Thoracic aorta (tissue), 2 donors: ENCODE measurements at regions not wholly inside any gene's neighbourhood (a gene's known extent, or its start where the extent isn't known, plus 50 kb on each side); places are given as distances from the start of the nearest gene placed in this dataset.

ENCODE experiments used
- ATAC-seq: fragments of 150-250 bp; one replicate; pipeline ENCODE4 v1.8.0; 2017; ENCODE audit warnings: low read depth; ENCODE audit not compliant: insufficient number of reproducible peaks, low FRiP score
- DNase-seq: peaks from one replicate; pipeline ENCODE4 v3.0.0-alpha.2; 2020; ENCODE audit warnings: low spot score
- H3K27ac ChIP-seq, 2 donors: fragments of 200-600 bp; sonication (generic); 1 replicate in 1 of 2; 2 replicates in 1 of 2; pipeline ENCODE4 v1.5.1; 2016; ENCODE audit warnings: mild to moderate bottlenecking in 2 of 2, moderate library complexity in 2 of 2
- H3K27me3 ChIP-seq: fragments of 200-600 bp; sonication (generic); replicated peaks from 2 replicates; pipeline ENCODE4 v1.6.0; 2016; ENCODE audit warnings: mild to moderate bottlenecking; ENCODE audit not compliant: insufficient read depth
- H3K36me3 ChIP-seq: fragments of 200-600 bp; sonication (generic); one replicate; pipeline ENCODE4 v1.5.1; 2016
- H3K4me1 ChIP-seq, 2 donors: fragments of 200-600 bp; sonication (generic); 1 replicate in 1 of 2; 2 replicates in 1 of 2; pipeline versions ENCODE4 v1.5.1 to v1.6.0; 2016; ENCODE audit warnings: low read depth in 2 of 2, mild to moderate bottlenecking in 1 of 2; ENCODE audit not compliant: control insufficient read depth in 1 of 2
- H3K4me3 ChIP-seq: fragments of 200-600 bp; sonication (generic); 2 replicates; pipeline ENCODE4 v1.5.1; 2016; ENCODE audit warnings: mild to moderate bottlenecking
- H3K9me3 ChIP-seq: fragments of 200-600 bp; sonication (generic); 2 replicates; pipeline ENCODE4 v1.5.1; 2016
- CTCF ChIP-seq: fragments of 200-600 bp; sonication (generic); IDR thresholded peaks from one replicate; pipeline ENCODE4 v1.5.1; 2019; ENCODE audit warnings: antibody characterized with exemption

DNA sequence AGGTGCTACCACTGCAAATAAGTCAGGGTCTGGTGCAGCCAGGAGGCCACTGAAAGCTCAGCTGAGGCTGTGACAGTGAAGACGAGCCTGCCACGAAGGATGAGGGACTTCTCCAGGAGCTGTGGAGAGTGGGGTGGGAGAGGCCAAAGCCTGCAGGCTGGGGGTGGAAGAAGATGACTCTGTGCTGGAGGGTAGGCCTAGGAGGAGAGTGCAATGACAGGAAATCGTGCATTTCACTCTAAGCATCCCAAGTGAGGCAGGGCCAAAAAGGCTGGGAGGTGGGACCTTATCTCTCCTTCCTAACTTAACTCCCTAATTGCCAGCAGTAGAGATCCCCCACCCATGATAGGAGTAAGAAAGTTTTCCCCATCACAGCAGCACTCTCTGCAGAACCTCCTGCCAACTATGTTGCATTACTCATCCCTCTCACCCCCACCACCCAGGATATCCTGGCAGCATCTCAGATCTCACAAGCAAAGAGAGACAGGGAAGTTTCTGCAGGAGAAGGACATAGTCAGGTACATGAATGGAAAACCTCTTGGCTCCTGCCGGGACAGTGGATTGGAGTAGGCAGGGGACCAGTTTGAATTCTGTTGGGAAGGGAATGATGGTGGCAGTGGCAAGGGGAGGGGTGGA is 466.2 kb downstream of the CDH26 start:
- Histone ChIP-seq H3K4me1 (no peaks in the 10 kb centered on the region), H3K9me3 (no peaks in the 10 kb centered on the region), H3K4me3 (no peak overlapping the region), H3K27ac (no peak overlapping the region), H3K27me3 (no peaks in the 10 kb centered on the region), H3K36me3 (no peaks in the 10 kb centered on the region)
- no peak for TF ChIP-seq CTCF
- DNase-seq: no peak
- ATAC-seq: no peak

DNA sequence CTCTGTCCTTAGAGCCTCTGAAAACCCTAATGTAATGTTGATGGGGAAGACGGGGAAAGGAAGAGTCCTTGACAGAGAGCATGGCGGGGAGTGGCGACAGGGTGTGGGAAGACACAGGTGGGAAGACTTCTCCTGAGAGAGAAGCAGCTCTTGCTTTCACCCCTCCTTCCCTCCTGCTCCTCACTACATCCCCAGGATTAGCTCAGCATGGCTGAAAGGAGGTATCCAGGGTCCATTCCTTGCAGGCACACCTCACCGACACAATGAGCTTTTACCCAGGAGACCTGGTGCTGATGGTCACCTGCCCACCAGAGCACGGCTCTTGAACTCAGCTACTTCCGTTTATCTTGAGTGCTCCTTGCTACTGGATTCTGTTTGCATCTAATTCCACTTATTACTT is 469.3 kb downstream of the CDH26 start:
- Histone ChIP-seq H3K4me3 (no peak overlapping the region), H3K27me3 (no peaks in the 10 kb centered on the region), H3K27ac (no peak overlapping the region), H3K36me3 (no peaks in the 10 kb centered on the region), H3K9me3 (no peaks in the 10 kb centered on the region), H3K4me1 (no peaks in the 10 kb centered on the region)
- no peak for TF ChIP-seq CTCF
- DNase-seq (no peak), ATAC-seq (no peak)

GRCh38 chr20:60428651-60429050 is 470.4 kb downstream of the CDH26 start:
- DNase-seq (no peak), ATAC-seq (no peak)
- H3K4me1 ChIP-seq: no peaks in the 10 kb centered on the region
- no peaks in the 10 kb centered on the region for H3K36me3 ChIP-seq
- H3K9me3 ChIP-seq: no peaks in the 10 kb centered on the region
- H3K4me3 ChIP-seq: no peak overlapping the region
- no peak overlapping the region for H3K27ac ChIP-seq
- H3K27me3 ChIP-seq: no peaks in the 10 kb centered on the region
- TF ChIP-seq CTCF: no peak

GRCh38 chr20:60430516-60431001 is 472.3 kb downstream of the CDH26 start:
- H3K4me1 ChIP-seq: no peaks in the 10 kb centered on the region
- no peak overlapping the region for H3K4me3 ChIP-seq
- H3K9me3 ChIP-seq: no peaks in the 10 kb centered on the region
- no peaks in the 10 kb centered on the region for H3K27me3 ChIP-seq
- H3K36me3 ChIP-seq: no peaks in the 10 kb centered on the region
- ATAC-seq: no peak
- H3K27ac ChIP-seq: no peak overlapping the region
- no peak for DNase-seq
- TF ChIP-seq CTCF: no peak

DNA sequence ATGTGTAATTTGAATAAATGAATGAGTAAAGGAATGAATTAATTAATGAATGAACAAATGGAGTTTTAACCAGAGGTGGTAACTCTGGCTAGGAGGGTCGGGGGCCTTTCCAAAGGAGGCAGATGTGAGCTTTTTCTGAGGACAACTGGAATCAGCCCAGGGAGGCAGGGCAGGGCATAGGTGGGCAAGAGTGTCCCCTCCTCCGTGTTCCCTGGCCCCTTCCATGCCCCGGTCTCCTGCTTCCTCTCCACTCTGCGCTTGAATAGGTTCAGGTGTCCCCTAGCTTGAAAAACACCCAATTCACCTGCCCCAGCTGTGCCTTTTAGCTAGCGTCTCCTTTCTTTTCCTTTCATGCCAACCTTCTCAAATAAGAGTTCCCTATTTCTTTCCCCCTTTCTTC is 473.1 kb downstream of the CDH26 start:
- no peak for ATAC-seq
- no peak for DNase-seq

More for the DNA sequence above, 473.1 kb downstream of the CDH26 start:
- no peak overlapping the region for H3K27ac ChIP-seq
- H3K9me3 ChIP-seq: no peaks in the 10 kb centered on the region
- no peaks in the 10 kb centered on the region for H3K36me3 ChIP-seq
- no peak for TF ChIP-seq CTCF
- H3K4me1 ChIP-seq: no peaks in the 10 kb centered on the region
- no peak overlapping the region for H3K4me3 ChIP-seq
- no peaks in the 10 kb centered on the region for H3K27me3 ChIP-seq
